Endothelial cell (in vitro differentiated cells): ENCODE measurements at regions not wholly inside any gene's neighbourhood (a gene's known extent, or its start where the extent isn't known, plus 50 kb on each side); places are given as distances from the start of the nearest gene placed in this dataset.

Experiments used
- DNase-seq: peaks from one replicate; pipeline ENCODE4 v3.0.0; 2021; ENCODE audit warnings: low spot score
- H3K27ac Mint-ChIP-seq: one replicate; pipeline ENCODE4 v1.8.0; 2021; ENCODE audit warnings: mixed read lengths, inconsistent platforms; ENCODE audit not compliant: unreplicated experiment
- H3K27me3 Mint-ChIP-seq: one replicate; pipeline ENCODE4 v1.8.0; 2021; ENCODE audit warnings: mild to moderate bottlenecking, moderate library complexity, mixed read lengths, inconsistent platforms; ENCODE audit not compliant: unreplicated experiment
- H3K36me3 Mint-ChIP-seq: one replicate; pipeline ENCODE4 v1.8.0; 2021; ENCODE audit warnings: mild to moderate bottlenecking, low read depth, mixed read lengths, inconsistent platforms; ENCODE audit not compliant: unreplicated experiment
- H3K4me1 Mint-ChIP-seq: one replicate; pipeline ENCODE4 v1.8.0; 2021; ENCODE audit warnings: mild to moderate bottlenecking, mixed read lengths, inconsistent platforms; ENCODE audit not compliant: unreplicated experiment
- H3K4me3 Mint-ChIP-seq: one replicate; pipeline ENCODE4 v1.8.0; 2021; ENCODE audit warnings: mild to moderate bottlenecking, mixed read lengths, inconsistent platforms; ENCODE audit not compliant: unreplicated experiment
- H3K9me3 Mint-ChIP-seq: one replicate; pipeline ENCODE4 v1.8.0; 2021; ENCODE audit warnings: mixed read lengths, inconsistent platforms; ENCODE audit not compliant: unreplicated experiment
- TF ChIP-seq, protein P1 (sequence below): fragments of 200-600 bp; sonication (generic); IDR thresholded peaks from one replicate; pipeline ENCODE4 v1.5.0; 2021; ENCODE audit warnings: antibody characterized with exemption; ENCODE audit not compliant: unreplicated experiment

DNA sequence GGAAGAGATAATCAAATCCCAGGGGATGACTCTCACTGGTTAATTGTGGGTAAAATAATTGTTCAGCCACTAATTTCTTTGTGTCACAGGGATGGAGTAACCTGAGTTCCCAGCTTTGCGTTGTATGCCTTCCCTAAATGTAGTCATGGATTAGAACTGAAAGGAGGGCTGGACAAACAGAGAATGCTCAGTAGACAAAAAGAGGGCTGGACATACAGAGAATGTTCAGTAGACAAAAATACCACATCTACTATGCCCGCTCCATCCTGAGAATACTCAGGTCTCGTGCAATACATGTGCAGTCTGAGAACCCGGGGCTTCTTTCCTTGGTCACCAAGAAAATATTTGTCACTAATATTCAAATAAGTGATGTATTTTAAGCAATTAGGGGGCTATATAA is 497.9 kb downstream of the EPHA4 start:
- no peaks in the 10 kb centered on the region for H3K27me3 Mint-ChIP-seq
- peaks cover 5% of the 10 kb centered on the region for H3K9me3 Mint-ChIP-seq
- TF ChIP-seq, protein P1, sequence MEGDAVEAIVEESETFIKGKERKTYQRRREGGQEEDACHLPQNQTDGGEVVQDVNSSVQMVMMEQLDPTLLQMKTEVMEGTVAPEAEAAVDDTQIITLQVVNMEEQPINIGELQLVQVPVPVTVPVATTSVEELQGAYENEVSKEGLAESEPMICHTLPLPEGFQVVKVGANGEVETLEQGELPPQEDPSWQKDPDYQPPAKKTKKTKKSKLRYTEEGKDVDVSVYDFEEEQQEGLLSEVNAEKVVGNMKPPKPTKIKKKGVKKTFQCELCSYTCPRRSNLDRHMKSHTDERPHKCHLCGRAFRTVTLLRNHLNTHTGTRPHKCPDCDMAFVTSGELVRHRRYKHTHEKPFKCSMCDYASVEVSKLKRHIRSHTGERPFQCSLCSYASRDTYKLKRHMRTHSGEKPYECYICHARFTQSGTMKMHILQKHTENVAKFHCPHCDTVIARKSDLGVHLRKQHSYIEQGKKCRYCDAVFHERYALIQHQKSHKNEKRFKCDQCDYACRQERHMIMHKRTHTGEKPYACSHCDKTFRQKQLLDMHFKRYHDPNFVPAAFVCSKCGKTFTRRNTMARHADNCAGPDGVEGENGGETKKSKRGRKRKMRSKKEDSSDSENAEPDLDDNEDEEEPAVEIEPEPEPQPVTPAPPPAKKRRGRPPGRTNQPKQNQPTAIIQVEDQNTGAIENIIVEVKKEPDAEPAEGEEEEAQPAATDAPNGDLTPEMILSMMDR: no peak
- H3K27ac Mint-ChIP-seq: no peak overlapping the region
- DNase-seq: no peak
- peaks cover 18% of the 10 kb centered on the region for H3K36me3 Mint-ChIP-seq
- peaks cover 2% of the 10 kb centered on the region for H3K4me1 Mint-ChIP-seq
- H3K4me3 Mint-ChIP-seq: no peak overlapping the region

DNA sequence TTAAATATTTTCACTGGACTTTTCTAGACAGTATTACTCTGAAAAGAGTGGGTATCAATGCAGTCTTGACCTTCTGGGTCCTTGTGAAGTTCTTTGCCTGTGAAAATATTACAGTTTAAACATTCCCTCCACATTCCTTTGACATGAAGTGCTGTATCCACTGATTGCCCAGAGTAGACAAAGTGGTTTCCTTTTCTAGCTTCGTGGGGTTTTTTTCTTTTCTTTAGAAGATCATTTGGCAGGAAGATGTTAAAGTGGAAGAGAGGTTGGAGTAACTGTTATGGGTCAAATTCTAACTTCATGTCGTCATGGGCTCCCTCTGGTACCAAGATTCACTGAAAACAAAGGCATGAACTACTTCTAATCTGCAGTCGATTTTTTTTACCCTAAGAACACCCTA is 496.9 kb downstream of the EPHA4 start:
- peaks cover 2% of the 10 kb centered on the region for H3K4me1 Mint-ChIP-seq
- TF ChIP-seq, protein P1: no peak
- H3K4me3 Mint-ChIP-seq: no peak overlapping the region

DNA sequence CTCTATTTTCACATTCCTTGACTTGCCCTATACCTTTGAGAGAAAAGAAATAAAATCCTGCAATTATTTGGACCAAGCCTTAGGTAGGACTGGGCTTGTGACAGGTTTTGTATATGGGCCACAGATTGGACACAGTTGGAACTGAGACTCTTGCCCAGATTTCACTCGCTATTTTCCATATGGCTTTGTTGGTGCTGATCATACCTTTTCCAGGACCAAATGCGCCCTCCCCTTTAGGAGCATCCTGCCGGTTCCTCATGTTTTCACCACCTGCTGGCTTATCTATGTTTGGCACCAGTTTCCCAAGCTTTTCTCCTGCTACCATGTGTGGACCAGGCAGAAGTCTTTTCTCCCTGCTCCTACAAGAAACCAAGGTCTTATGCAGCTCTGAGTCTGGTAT is 494.9 kb downstream of the EPHA4 start:
- peaks cover 3% of the 10 kb centered on the region for H3K36me3 Mint-ChIP-seq
- no peaks in the 10 kb centered on the region for H3K27me3 Mint-ChIP-seq
- no peak overlapping the region for H3K4me3 Mint-ChIP-seq
- peaks cover 2% of the 10 kb centered on the region for H3K4me1 Mint-ChIP-seq
- no peak overlapping the region for H3K27ac Mint-ChIP-seq
- H3K9me3 Mint-ChIP-seq: no peaks in the 10 kb centered on the region
- DNase-seq: no peak
- TF ChIP-seq, protein P1: no peak

More for the DNA sequence above, 496.9 kb downstream of the EPHA4 start:
- Mint-ChIP-seq H3K9me3 (peaks cover 5% of the 10 kb centered on the region), H3K36me3 (peaks cover 18% of the 10 kb centered on the region), H3K27ac (no peak overlapping the region), H3K27me3 (no peaks in the 10 kb centered on the region)
- no peak for DNase-seq

DNA sequence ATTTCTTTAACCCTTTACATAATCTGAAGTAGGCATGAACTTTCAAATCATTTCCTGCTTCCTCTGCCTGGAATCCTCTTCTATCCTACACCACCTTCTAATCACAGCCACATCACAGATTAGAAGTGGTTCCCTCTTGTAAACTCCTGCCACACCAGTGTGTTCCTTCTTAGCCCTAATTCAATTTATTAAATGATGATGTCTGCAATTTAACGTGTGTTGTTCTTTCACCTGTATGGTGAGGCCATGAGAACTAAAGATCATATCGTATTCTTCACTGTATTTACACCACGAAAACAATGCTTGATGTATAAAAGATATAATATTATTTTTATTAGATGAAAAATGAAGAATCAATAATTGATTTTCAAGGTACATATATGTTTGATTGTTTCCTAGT is 494.3 kb downstream of the EPHA4 start:
- DNase-seq: no peak
- Mint-ChIP-seq H3K36me3 (no peaks in the 10 kb centered on the region), H3K4me3 (no peak overlapping the region), H3K4me1 (peaks cover 2% of the 10 kb centered on the region), H3K9me3 (no peaks in the 10 kb centered on the region), H3K27me3 (no peaks in the 10 kb centered on the region), H3K27ac (no peak overlapping the region)
- TF ChIP-seq, protein P1: no peak

DNA sequence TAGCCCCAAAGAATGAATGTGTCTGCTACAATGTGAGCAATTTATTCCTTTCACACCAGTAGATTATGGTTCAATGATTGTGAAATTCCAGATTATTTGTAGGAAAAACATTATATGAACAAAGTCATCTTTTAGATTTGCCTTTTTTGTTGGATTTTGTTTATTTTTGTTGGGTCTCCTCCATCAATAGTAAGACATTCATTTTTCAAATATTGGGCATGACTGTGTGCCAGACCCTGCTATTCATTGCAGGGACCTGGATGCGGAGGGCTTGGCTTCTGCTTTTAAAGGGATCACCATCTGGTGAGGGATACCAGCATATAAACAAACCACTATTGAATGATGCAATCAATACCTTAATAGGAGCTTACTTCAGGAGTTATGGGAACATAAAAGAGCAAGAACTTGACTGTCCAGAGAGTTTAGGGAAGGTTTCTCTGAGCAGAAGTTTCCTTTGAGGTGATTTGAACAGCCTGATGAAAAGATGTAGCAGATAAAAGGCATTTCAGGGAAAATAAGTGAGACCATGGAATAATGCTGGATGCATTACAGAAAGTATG is 486.7 kb downstream of the EPHA4 start:
- H3K9me3 Mint-ChIP-seq: no peaks in the 10 kb centered on the region
- no peaks in the 10 kb centered on the region for H3K27me3 Mint-ChIP-seq
- no peaks in the 10 kb centered on the region for H3K36me3 Mint-ChIP-seq
- no peak overlapping the region for H3K27ac Mint-ChIP-seq
- TF ChIP-seq, protein P1: no peak
- no peak overlapping the region for H3K4me3 Mint-ChIP-seq
- DNase-seq: no peak
- H3K4me1 Mint-ChIP-seq: no peaks in the 10 kb centered on the region
